Fibroblast of lung (primary cell): ENCODE measurements at regions not wholly inside any gene's neighbourhood (a gene's known extent, or its start where the extent isn't known, plus 50 kb on each side); places are given as distances from the start of the nearest gene placed in this dataset.

Experiments used
- CTCF ChIP-seq, 2 donors: IDR thresholded peaks in 1 of 2; conservative IDR thresholded peaks in 1 of 2; 1 replicate in 1 of 2; 2 replicates in 1 of 2; pipeline ENCODE4 v1.5.1; 2011 to 2012; ENCODE audit warnings: low read length in 2 of 2, control low read depth in 1 of 2, inconsistent platforms in 1 of 2, low read depth in 1 of 2, mild to moderate bottlenecking in 1 of 2
- EZH2 ChIP-seq: IDR thresholded peaks from 2 replicates; pipeline ENCODE4 v1.5.1; 2012; ENCODE audit warnings: low read length, control low read depth, mild to moderate bottlenecking; ENCODE audit errors: missing control alignments

GRCh38 chr2:53095664-53096063 is 671.9 kb upstream of the CHAC2 start:
- TF ChIP-seq CTCF (conservative IDR thresholded peaks at IDR 0.05 in 1 of 2, IDR thresholded peaks at IDR 0.05 in 1 of 2; ENCODE audit: low read depth in 1 of 2, low read length in 2 of 2) (no peak), EZH2 (no peak)
